Calu3 (cell line): ENCODE measurements at regions not wholly inside any gene's neighbourhood (a gene's known extent, or its start where the extent isn't known, plus 50 kb on each side); places are given as distances from the start of the nearest gene placed in this dataset.

Experiments
- BruUV-seq: library from RNA; stranded (reverse); fragments of 400-500 nt; replicated peaks from 2 replicates; lab custom pipeline; 2021; lab: Mats Ljungman, UMichigan
- CTCF ChIA-PET: fragments of 300-600 bp; sonication (Branson Sonifier 250); formaldehyde crosslinking; loops from one replicate; lab custom pipeline; 2022; ENCODE audit warnings: antibody characterized with exemption; lab: Charles Lee
- DNase-seq: peaks from one replicate; pipeline ENCODE4 v3.0.0; 2022
- H3K27ac Mint-ChIP-seq: one replicate; pipeline ENCODE4 v1.8.0; 2022; ENCODE audit warnings: mixed read lengths; ENCODE audit not compliant: unreplicated experiment
- H3K27me3 Mint-ChIP-seq: one replicate; pipeline ENCODE4 v1.8.0; 2022; ENCODE audit warnings: mixed read lengths; ENCODE audit not compliant: unreplicated experiment
- H3K36me3 Mint-ChIP-seq: one replicate; pipeline ENCODE4 v1.8.0; 2022; ENCODE audit warnings: mild to moderate bottlenecking, moderate library complexity, mixed read lengths; ENCODE audit not compliant: insufficient read depth, unreplicated experiment
- H3K4me1 Mint-ChIP-seq: one replicate; pipeline ENCODE4 v1.8.0; 2022; ENCODE audit warnings: mild to moderate bottlenecking, low read depth, mixed read lengths; ENCODE audit not compliant: unreplicated experiment
- H3K4me3 Mint-ChIP-seq: one replicate; pipeline ENCODE4 v1.8.0; 2022; ENCODE audit warnings: mild to moderate bottlenecking, low read depth, moderate library complexity, mixed read lengths; ENCODE audit not compliant: unreplicated experiment
- H3K9me3 Mint-ChIP-seq: one replicate; pipeline ENCODE4 v1.8.0; 2022; ENCODE audit warnings: low read depth, mixed read lengths; ENCODE audit not compliant: unreplicated experiment
- intact Hi-C: fragments of 100-400 bp; cut with micrococcal nuclease; formaldehyde crosslinking; loops from one replicate; pipeline ENCODE4 v1.10.0; 2022; ENCODE audit not compliant: unreplicated experiment
- TF ChIP-seq, protein P1 (sequence below): fragments of 200-600 bp; IDR thresholded peaks from one replicate; pipeline ENCODE4 v1.8.0; 2022; ENCODE audit warnings: antibody characterized with exemption; ENCODE audit not compliant: unreplicated experiment

DNA sequence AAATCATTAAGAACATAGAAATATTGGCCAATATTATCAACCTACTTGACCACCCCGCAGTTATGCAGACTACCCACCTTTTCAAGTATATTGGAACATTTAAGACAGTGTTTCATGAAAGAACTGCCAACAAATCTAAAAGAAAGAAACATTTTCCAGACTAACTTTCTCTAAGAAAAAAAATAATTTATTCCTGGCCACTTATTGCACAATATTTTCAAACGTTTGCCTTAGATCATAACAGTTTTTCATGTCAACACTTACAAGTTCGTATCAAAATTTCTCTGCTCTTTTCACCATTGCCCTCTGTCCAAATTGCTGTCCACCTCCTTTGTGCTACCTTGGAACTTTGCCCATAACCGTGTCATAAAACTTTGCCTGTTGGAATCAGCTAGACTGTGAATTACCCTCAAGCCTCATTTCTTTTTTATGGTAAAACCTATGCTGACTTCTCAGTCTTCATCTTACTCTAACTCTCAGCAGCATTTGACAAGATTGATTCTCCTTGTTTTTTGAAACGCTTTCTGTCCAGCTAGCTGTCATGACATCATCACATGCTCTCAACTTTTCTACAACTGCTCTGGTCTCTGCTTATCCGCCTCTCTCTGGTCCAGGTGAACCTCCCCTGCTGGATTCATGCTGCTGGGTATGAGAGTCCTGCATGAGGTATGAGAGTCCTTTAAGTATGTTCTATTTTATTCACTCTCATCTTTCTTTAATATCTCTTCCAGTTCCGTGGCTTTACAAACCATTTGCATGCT lies 92.8 kb upstream of the CHRM3 start:
- intact Hi-C loops = no loop called here
- Mint-ChIP-seq H3K4me3 (no peak overlapping the region), H3K9me3 (no peaks in the 10 kb centered on the region), H3K4me1 (no peaks in the 10 kb centered on the region), H3K27me3 (no peaks in the 10 kb centered on the region), H3K36me3 (no peaks in the 10 kb centered on the region), H3K27ac (no peak overlapping the region)
- BruUV-seq = no TSS peak
- TF ChIP-seq, protein P1, sequence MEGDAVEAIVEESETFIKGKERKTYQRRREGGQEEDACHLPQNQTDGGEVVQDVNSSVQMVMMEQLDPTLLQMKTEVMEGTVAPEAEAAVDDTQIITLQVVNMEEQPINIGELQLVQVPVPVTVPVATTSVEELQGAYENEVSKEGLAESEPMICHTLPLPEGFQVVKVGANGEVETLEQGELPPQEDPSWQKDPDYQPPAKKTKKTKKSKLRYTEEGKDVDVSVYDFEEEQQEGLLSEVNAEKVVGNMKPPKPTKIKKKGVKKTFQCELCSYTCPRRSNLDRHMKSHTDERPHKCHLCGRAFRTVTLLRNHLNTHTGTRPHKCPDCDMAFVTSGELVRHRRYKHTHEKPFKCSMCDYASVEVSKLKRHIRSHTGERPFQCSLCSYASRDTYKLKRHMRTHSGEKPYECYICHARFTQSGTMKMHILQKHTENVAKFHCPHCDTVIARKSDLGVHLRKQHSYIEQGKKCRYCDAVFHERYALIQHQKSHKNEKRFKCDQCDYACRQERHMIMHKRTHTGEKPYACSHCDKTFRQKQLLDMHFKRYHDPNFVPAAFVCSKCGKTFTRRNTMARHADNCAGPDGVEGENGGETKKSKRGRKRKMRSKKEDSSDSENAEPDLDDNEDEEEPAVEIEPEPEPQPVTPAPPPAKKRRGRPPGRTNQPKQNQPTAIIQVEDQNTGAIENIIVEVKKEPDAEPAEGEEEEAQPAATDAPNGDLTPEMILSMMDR = no peak
- CTCF ChIA-PET = no interaction called here
- no peak for DNase-seq

DNA sequence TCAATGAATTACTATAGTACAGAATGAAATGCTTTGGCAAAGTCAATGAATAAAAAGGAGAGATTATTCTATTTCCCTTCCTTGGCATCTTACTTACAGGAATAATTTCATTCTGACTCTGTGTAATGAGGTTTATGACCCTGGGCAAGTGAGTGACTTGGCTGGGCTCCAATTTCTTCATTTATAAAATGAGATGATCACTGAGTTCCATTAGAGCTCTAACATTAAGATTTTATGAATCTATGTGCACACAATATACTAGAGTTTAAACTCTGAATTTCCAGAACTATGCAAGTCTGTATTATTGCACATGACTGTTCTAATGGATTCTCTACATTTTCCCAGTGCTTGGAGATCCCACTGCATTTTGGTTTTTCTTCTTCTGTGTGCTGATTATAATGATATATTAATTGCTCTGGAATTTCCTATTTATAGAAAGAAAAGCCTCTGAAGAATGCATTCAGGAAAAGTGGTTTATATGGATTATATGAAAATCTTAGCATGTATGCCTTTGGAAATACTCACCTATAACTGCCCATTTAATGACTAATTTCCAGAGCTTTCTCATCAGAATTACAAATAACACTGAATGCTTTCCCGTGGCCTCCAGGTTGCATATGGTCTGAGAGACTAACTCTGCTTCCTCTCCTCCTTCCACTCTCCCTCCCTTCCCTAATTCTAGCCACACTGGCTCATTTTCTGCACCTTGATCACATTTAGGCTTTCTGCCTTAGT lies 97.4 kb upstream of the CHRM3 start:
- H3K36me3 Mint-ChIP-seq = no peaks in the 10 kb centered on the region
- H3K27me3 Mint-ChIP-seq = no peaks in the 10 kb centered on the region
- H3K4me1 Mint-ChIP-seq = no peaks in the 10 kb centered on the region
- TF ChIP-seq, protein P1 = no peak
- no TSS peak for BruUV-seq
- DNase-seq = no peak
- H3K9me3 Mint-ChIP-seq = peaks cover 2% of the 10 kb centered on the region
- intact Hi-C loops = no loop called here
- H3K4me3 Mint-ChIP-seq = no peak overlapping the region
- CTCF ChIA-PET = interaction anchor here (0.6 kb wide), 1 partner anchor 97 kb away, joined by 3 read pairs; the partner anchor contains the start of gene CHRM3
- no peak overlapping the region for H3K27ac Mint-ChIP-seq

DNA sequence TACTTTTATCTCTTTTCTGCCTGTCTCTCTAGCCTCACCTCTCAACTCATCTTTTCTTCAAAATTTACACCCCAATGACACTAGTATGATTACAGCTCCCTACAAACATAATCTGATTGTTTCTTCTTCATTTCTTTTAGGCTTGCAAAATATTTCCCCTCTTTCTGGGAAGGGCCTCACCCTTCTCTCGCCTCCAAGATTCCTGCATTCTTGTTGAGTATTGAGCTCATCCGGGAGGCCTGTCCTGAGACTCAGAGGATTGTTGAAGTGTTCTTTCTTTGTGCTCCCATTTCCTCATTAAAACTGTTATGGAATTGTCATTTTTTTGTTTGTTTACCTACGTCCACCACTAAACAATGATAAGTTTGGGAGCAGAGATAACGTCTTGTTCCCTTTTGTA lies 99.1 kb upstream of the CHRM3 start:
- intact Hi-C loops = no loop called here

DNA sequence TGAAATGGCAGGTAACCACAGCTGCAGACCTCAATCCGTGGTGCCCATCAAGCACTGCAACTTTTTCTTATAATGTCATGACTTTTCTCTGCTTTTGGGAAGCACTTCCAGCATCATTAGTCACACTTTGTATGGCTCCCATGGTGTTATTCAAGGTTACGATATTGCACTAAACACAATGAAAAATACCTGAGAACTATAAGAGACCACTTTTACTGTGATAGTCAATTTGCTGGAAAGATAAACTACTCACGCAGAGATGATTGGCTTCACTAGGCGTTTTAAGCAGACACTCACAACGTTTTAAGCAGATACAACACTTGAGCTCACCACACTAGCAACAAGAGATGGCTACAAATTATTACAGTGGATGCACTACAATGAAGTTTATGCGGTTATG lies 103.2 kb upstream of the CHRM3 start:
- Mint-ChIP-seq H3K4me3 (no peak overlapping the region), H3K4me1 (no peaks in the 10 kb centered on the region), H3K27ac (no peak overlapping the region), H3K27me3 (no peaks in the 10 kb centered on the region), H3K9me3 (peaks cover 4% of the 10 kb centered on the region), H3K36me3 (no peaks in the 10 kb centered on the region)
- CTCF ChIA-PET = interaction anchor here (0.8 kb wide), 1 partner anchor 12 kb away, joined by 5 read pairs; no protein-coding TSS in a partner anchor
- BruUV-seq = no TSS peak
- no peak for DNase-seq
- intact Hi-C loops = no loop called here
- TF ChIP-seq, protein P1 = no peak

More for the DNA sequence above, 99.1 kb upstream of the CHRM3 start:
- no TSS peak for BruUV-seq
- no peaks in the 10 kb centered on the region for H3K36me3 Mint-ChIP-seq
- no peaks in the 10 kb centered on the region for H3K27me3 Mint-ChIP-seq
- H3K4me3 Mint-ChIP-seq = no peak overlapping the region
- no peak for DNase-seq
- CTCF ChIA-PET = no interaction called here
- H3K27ac Mint-ChIP-seq = no peak overlapping the region
- peaks cover 2% of the 10 kb centered on the region for H3K9me3 Mint-ChIP-seq
- no peaks in the 10 kb centered on the region for H3K4me1 Mint-ChIP-seq
- TF ChIP-seq, protein P1 = no peak
